Loucy (cell line): ENCODE measurements at regions not wholly inside any gene's neighbourhood (a gene's known extent, or its start where the extent isn't known, plus 50 kb on each side); places are given as distances from the start of the nearest gene placed in this dataset.

Experiments
- H2AFZ ChIP-seq: fragments of 200-600 bp; sonication (generic); 2 replicates; pipeline ENCODE4 v1.6.0; 2016; ENCODE audit warnings: antibody characterized with exemption, mild to moderate bottlenecking, low read length, moderate library complexity
- H3F3A ChIP-seq: fragments of 200-600 bp; 2 replicates; pipeline ENCODE4 v1.6.0; 2016; ENCODE audit warnings: antibody characterized with exemption, low read depth, mild to moderate bottlenecking
- H3K27me3 ChIP-seq: fragments of 200-600 bp; sonication (generic); 2 replicates; pipeline ENCODE4 v1.6.1; 2014; ENCODE audit warnings: low read length, mild to moderate bottlenecking; ENCODE audit not compliant: insufficient read depth, poor library complexity, severe bottlenecking
- H3K36me3 ChIP-seq: fragments of 200-600 bp; sonication (generic); 2 replicates; pipeline ENCODE4 v1.6.1; 2016; ENCODE audit warnings: low read length; ENCODE audit not compliant: insufficient read depth
- H3K4me1 ChIP-seq: fragments of 200-600 bp; sonication (generic); 2 replicates; pipeline ENCODE4 v1.5.1; 2014; ENCODE audit warnings: low read length, mild to moderate bottlenecking; ENCODE audit not compliant: insufficient read depth, poor library complexity, severe bottlenecking
- H3K4me2 ChIP-seq: fragments of 200-600 bp; sonication (generic); 2 replicates; pipeline ENCODE4 v1.6.0; 2014; ENCODE audit warnings: antibody characterized with exemption, low read length, low read depth, mild to moderate bottlenecking; ENCODE audit not compliant: poor library complexity, severe bottlenecking
- H3K4me3 ChIP-seq: fragments of 200-600 bp; sonication (generic); 2 replicates; pipeline ENCODE4 v1.5.1; 2014; ENCODE audit warnings: low read length, mild to moderate bottlenecking, mixed read lengths; ENCODE audit not compliant: poor library complexity, severe bottlenecking
- H3K79me2 ChIP-seq: fragments of 200-600 bp; sonication (generic); 2 replicates; pipeline ENCODE4 v1.6.1; 2014; ENCODE audit warnings: low read length; ENCODE audit not compliant: insufficient read depth
- H3K9ac ChIP-seq: fragments of 200-600 bp; sonication (generic); 2 replicates; pipeline ENCODE4 v1.6.0; 2014; ENCODE audit warnings: mild to moderate bottlenecking, low read depth, low read length, moderate library complexity; ENCODE audit not compliant: poor library complexity, severe bottlenecking
- H3K9me2 ChIP-seq: fragments of 200-600 bp; sonication (generic); replicated peaks from 2 replicates; pipeline ENCODE4 v1.6.1; 2016; ENCODE audit warnings: low read depth, low read length, mixed read lengths
- H3K9me3 ChIP-seq: fragments of 200-600 bp; sonication (generic); 2 replicates; pipeline ENCODE4 v1.6.1; 2014; ENCODE audit warnings: mild to moderate bottlenecking, antibody characterized with exemption, low read length, low read depth; ENCODE audit not compliant: insufficient read depth
- H4K20me1 ChIP-seq: fragments of 200-600 bp; sonication (generic); 2 replicates; pipeline ENCODE4 v1.6.0; 2014; ENCODE audit warnings: antibody characterized with exemption, low read length, mild to moderate bottlenecking; ENCODE audit not compliant: insufficient read depth, poor library complexity, severe bottlenecking
- CTCF ChIP-seq: fragments of 200-600 bp; sonication (generic); conservative IDR thresholded peaks from 2 replicates; pipeline ENCODE4 v1.5.1; 2014; ENCODE audit warnings: mild to moderate bottlenecking, antibody characterized with exemption, low read length
- EZH2phosphoT487 ChIP-seq: fragments of 200-600 bp; IDR thresholded peaks from 2 replicates; pipeline ENCODE4 v1.6.1; 2018; ENCODE audit warnings: antibody characterized with exemption, mild to moderate bottlenecking, moderate library complexity, borderline replicate concordance

- Histone ChIP-seq H3K4me3 (no peak overlapping the region), H3F3A (no peaks in the 10 kb centered on the region), H3K9me3 (no peaks in the 10 kb centered on the region), H4K20me1 (no peaks in the 10 kb centered on the region), H3K4me1 (no peaks in the 10 kb centered on the region), H3K27me3 (no peaks in the 10 kb centered on the region), H3K9ac (no peak overlapping the region), H3K9me2 (no peaks in the 10 kb centered on the region), H3K4me2 (no peak overlapping the region), H2AFZ (no peak overlapping the region), H3K79me2 (no peaks in the 10 kb centered on the region), H3K36me3 (no peaks in the 10 kb centered on the region)
- no peak for TF ChIP-seq CTCF
- TF ChIP-seq EZH2phosphoT487: no peak
Measured at GRCh38 chr14:39772627-39773026, 340.4 kb upstream of the FBXO33 start.

- Histone ChIP-seq H3K27me3 (no peaks in the 10 kb centered on the region), H3K9me2 (no peaks in the 10 kb centered on the region), H3K4me1 (no peaks in the 10 kb centered on the region), H3F3A (no peaks in the 10 kb centered on the region), H3K79me2 (no peaks in the 10 kb centered on the region), H2AFZ (no peak overlapping the region), H3K36me3 (no peaks in the 10 kb centered on the region), H3K4me3 (no peak overlapping the region), H4K20me1 (no peaks in the 10 kb centered on the region), H3K9me3 (no peaks in the 10 kb centered on the region), H3K9ac (no peak overlapping the region), H3K4me2 (no peak overlapping the region)
- TF ChIP-seq CTCF: no peak
- no peak for TF ChIP-seq EZH2phosphoT487
Measured at GRCh38 chr14:39768589-39768988, 336.4 kb upstream of the FBXO33 start.

GRCh38 chr14:39766397-39767000 is 334.3 kb upstream of the FBXO33 start:
- TF ChIP-seq CTCF (no peak), EZH2phosphoT487 (no peak)
- H2AFZ ChIP-seq: no peak overlapping the region

More at GRCh38 chr14:39766397-39767000, 334.3 kb upstream of the FBXO33 start:
- H3K4me1 ChIP-seq: no peaks in the 10 kb centered on the region
- H3K36me3 ChIP-seq: no peaks in the 10 kb centered on the region
- no peak overlapping the region for H3K4me2 ChIP-seq
- no peaks in the 10 kb centered on the region for H3K79me2 ChIP-seq
- no peaks in the 10 kb centered on the region for H3K9me3 ChIP-seq
- no peaks in the 10 kb centered on the region for H3K27me3 ChIP-seq
- no peaks in the 10 kb centered on the region for H3F3A ChIP-seq
- H4K20me1 ChIP-seq: no peaks in the 10 kb centered on the region
- H3K4me3 ChIP-seq: no peak overlapping the region
- H3K9me2 ChIP-seq: no peaks in the 10 kb centered on the region
- H3K9ac ChIP-seq: no peak overlapping the region
